Skin epidermis (tissue), 12 donors: ENCODE measurements at regions not wholly inside any gene's neighbourhood (a gene's known extent, or its start where the extent isn't known, plus 50 kb on each side); places are given as distances from the start of the nearest gene placed in this dataset.

Experiments used
- H3K27ac ChIP-seq, 21 experiments: fragments of 200-600 bp; sonication (generic) in 11 of 21; one replicate each; pipeline ENCODE4 v1.5.0; 2020; ENCODE audit warnings: mild to moderate bottlenecking in 3 of 21, inconsistent platforms in 2 of 21, moderate library complexity in 2 of 21
- H3K4me3 ChIP-seq, 7 experiments: fragments of 200-600 bp; sonication (generic) in 2 of 7; one replicate each; pipeline ENCODE4 v1.5.0; 2020; ENCODE audit warnings: inconsistent platforms in 2 of 7, mild to moderate bottlenecking in 2 of 7, moderate library complexity in 1 of 7

DNA sequence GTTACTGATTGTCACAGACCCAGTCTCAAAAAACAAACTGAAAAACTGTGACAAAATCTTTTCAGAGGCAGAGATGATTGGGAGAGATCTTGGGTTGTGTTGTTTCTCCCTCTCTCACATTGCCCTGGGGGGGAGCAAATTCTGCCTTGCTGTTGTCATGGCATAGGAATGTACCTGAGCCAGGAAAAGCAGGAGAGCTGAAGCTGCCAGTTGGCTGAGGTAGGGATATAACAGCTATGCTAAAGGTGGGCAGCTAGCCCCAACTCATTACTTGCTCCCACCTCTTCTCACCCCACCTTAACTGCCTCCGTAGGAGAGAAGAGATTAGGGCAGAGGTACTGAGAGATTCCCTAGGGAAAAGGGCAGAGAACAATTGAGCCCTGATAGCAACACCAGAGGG lies 299.3 kb downstream of the OSR1 start:
- no peak overlapping the region for H3K4me3 ChIP-seq
- no peak overlapping the region for H3K27ac ChIP-seq

GRCh38 chr2:19051203-19051831 lies 307.1 kb downstream of the OSR1 start:
- Histone ChIP-seq H3K27ac (no peak overlapping the region), H3K4me3 (no peak overlapping the region)

- no peak overlapping the region for H3K4me3 ChIP-seq
- H3K27ac ChIP-seq: no peak overlapping the region
Observed at GRCh38 chr2:19050354-19050753, 308.1 kb downstream of the OSR1 start.

- no peak overlapping the region for H3K4me3 ChIP-seq
- H3K27ac ChIP-seq: no peak overlapping the region
Observed at GRCh38 chr2:19048593-19049266, 309.7 kb downstream of the OSR1 start.

- H3K27ac ChIP-seq: no peak overlapping the region
- H3K4me3 ChIP-seq: no peak overlapping the region
Observed at GRCh38 chr2:19046986-19047780, 311.2 kb downstream of the OSR1 start.

GRCh38 chr2:19045151-19045550 lies 313.3 kb downstream of the OSR1 start:
- H3K4me3 ChIP-seq: no peak overlapping the region
- H3K27ac ChIP-seq: no peak overlapping the region

GRCh38 chr2:19043893-19044292 lies 314.5 kb downstream of the OSR1 start:
- no peak overlapping the region for H3K4me3 ChIP-seq
- no peak overlapping the region for H3K27ac ChIP-seq

DNA sequence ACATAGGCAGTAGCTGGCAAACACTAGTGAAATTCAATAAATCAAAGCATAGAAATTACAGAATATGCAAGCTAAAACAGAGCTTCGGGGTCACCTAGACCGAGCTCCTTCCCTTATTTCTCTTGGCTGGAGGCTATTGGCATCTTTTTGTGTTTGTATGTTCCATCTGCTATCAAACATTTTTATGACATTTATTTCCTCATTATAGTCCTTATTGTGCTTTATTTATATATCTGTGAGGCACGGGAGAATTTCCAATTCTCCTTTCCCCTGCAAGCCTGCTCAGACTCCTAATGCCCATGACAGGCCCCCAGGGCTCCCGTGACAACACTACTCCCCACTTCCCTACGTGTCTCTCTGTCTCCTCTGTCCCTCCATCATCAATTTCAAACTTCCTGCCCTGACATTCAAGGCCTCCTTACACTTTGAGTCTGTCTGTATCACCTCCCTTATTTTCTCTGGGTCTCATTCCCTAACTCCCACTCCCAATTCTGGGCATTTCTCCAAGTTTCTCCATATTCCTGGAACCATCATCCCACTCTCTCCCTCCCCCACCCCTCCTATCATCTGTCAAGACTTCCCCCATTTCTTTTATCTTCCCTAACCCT lies 316.9 kb downstream of the OSR1 start:
- H3K27ac ChIP-seq: no peak overlapping the region
- no peak overlapping the region for H3K4me3 ChIP-seq

- H3K27ac ChIP-seq: peak overlapping the region in 2 of 21 experiments; percentile 2 to 40
- H3K4me3 ChIP-seq: no peak overlapping the region
Observed at GRCh38 chr2:19038071-19039015, 320.1 kb downstream of the OSR1 start.

DNA sequence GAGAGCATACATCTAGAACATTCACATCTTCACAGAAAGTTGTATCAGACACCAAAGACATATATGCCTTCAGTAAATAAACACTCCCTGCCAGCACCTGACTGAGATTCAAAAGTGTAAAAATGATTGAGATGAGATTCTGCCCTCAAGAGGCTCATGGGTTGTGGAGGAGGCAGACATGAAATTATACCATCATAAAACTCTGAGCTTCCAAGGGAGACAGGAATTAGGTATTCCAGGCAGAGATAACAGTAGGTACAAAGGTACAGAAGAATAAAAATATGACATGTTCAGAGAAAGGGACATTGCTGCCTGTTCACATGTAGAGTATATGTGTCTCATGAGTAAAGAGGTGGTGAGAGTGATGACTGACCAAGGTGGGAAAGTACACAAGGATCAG lies 322.3 kb downstream of the OSR1 start:
- Histone ChIP-seq H3K4me3 (no peak overlapping the region), H3K27ac (no peak overlapping the region)

- peak overlapping the region in 1 of 21 experiments; percentile 14 for H3K27ac ChIP-seq
- no peak overlapping the region for H3K4me3 ChIP-seq
Observed at GRCh38 chr2:19035238-19035637, 323.2 kb downstream of the OSR1 start.

DNA sequence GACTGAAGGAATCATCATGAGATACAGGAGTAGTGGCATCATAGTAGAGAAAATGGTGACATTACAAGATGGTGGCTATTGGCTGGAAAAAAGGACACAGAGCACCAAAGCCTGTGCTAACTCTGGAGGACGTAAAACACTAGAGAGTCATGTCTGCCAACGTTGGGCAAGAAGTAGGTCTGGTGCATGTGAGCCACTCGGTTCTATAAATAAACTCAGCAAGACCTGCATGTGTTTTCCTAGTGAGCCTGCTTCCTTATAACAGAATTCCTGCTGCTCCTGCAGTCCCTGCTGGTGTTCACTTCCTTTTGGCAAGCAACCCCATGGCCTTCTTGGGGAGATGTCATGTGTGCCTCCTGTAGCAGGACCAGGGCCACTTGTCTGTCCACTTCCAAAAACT lies 325.2 kb downstream of the OSR1 start:
- Histone ChIP-seq H3K27ac (no peak overlapping the region), H3K4me3 (no peak overlapping the region)

DNA sequence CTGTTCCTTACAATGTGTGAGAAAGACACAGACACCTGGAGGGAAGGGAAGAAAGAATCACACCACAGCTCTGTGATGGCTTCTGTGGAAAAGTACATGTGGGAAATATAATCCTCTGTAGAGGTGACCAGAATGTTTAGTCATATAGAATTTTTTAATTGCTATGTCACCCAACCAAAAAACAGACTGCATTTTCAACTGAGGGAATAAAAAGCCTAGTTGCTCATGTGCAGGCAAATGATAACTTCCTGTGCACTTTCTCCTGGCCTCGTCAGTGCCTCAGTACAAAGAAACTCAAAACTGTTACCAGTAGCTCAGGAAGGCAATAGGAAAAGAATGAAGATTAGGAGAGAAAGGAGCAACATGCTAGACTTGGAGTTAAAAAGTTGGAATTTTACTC lies 326.8 kb downstream of the OSR1 start:
- Histone ChIP-seq H3K27ac (no peak overlapping the region), H3K4me3 (no peak overlapping the region)

DNA sequence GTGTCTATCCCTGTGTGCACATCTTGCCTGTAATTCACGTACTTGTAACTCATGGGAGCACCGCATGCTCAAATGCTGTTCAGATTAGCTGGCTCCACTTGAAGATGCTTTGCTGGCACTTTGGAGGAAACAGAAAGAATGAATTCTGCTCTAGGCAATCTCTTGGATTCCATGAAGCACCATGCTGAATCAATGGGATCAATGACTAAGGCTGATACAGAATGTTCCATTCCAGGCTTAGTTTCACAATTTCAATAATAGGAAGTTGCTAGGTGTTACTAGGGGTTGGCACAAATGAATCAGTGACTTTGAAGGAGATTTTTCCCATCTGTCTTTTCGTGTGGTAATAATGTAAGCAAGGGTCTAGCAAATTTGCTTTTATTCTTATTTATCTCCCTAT lies 328.8 kb downstream of the OSR1 start:
- no peak overlapping the region for H3K27ac ChIP-seq
- H3K4me3 ChIP-seq: no peak overlapping the region

DNA sequence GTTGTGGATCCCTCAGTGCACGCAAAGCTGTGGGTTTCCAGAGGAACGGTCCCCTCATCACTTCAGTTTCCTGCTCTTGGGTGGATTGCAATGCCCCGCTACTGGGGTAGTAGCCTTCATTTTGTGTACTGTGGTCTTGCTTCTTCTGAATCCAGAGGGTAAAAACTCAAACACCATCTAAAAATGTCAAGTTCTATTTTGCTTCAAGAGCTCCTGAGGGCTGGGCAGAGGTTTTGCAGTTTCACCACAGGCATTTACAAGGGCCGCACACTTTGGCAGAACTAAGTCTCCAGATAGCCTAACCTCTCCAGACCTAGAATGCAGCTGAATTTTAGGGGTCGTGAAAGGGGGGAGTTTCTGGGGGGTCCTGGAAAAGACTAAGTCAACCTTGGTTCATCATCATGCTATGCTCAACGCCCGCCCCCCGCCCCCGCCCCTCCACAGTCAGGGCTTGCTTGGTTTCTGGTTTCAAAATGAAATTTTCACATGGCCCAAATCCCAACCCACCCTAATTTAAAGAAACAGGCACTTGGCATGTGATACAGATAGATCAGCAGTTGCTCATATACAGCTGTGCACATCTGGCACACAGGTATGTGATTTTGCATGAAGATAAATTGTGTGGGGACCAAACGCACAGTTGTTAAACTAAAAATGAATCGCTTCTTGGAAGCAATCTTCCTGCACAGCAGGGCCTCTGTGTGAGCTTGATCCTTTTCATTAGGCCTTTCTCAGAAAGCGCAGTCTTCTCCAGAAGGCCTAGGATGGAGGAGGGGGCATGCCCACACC lies 329.6 kb downstream of the OSR1 start:
- Histone ChIP-seq H3K4me3 (no peak overlapping the region), H3K27ac (no peak overlapping the region)

DNA sequence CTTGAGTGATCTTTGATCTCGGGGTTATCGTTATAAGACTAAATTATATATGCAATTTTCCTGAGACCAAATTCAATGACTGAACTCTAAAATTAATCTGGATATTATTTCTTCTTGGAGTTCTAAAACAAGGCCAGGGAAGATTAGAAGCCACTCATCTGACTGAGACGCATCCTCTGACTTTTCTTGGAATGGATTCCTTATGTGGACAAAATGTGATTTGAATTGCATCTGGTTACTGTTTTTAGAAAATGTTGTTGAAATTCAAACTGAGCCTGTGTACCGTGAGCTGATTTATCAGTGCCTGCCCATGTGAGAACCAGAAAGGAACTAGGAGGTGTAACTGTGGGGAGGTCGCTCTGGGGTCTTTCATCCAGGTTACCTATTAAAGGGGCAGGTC lies 330.8 kb downstream of the OSR1 start:
- Histone ChIP-seq H3K27ac (no peak overlapping the region), H3K4me3 (no peak overlapping the region)

- Histone ChIP-seq H3K4me3 (no peak overlapping the region), H3K27ac (no peak overlapping the region)
Observed at GRCh38 chr2:19026261-19026660, 332.2 kb downstream of the OSR1 start.

- peak overlapping the region in 2 of 21 experiments; percentile 16 to 49 for H3K27ac ChIP-seq
- no peak overlapping the region for H3K4me3 ChIP-seq
Observed at GRCh38 chr2:19022334-19022733, 336.1 kb downstream of the OSR1 start.

DNA sequence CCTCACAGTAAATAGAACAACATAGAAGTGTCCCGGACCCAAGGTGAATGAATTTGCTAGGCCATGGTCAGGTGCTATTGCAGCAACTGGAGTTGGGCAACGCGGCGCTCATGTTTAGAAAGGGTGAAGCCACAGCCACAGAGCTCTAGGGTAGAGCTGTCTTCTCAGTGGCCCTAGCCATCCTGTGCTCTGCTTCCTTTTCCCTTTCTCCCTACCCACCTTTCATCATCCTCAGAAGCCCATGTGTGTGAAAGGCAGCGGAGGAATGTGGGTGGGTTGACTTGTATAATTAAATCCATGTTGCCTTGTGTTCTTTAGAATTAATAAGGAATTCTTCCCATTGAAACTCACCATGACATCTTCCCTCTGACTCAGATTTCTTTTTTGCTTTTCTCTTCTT lies 336.7 kb downstream of the OSR1 start:
- H3K27ac ChIP-seq: peak overlapping the region in 2 of 21 experiments; percentile 22 to 43
- H3K4me3 ChIP-seq: no peak overlapping the region
